CD14-positive monocyte (primary cell): ENCODE measurements at regions not wholly inside any gene's neighbourhood (a gene's known extent, or its start where the extent isn't known, plus 50 kb on each side); places are given as distances from the start of the nearest gene placed in this dataset.

Experiments used
- DNase-seq, 3 donors: peaks; one replicate each; pipeline ENCODE4 v3.0.0-alpha.2; 2011 to 2022
- H2AFZ ChIP-seq: 2 replicates; pipeline ENCODE4 v1.6.0; 2012; ENCODE audit warnings: mild to moderate bottlenecking, low read depth, low read length, inconsistent platforms; ENCODE audit not compliant: insufficient read depth, poor library complexity, severe bottlenecking
- H3K27ac ChIP-seq, 2 donors: 1 replicate in 1 of 2; 2 replicates in 1 of 2; pipeline ENCODE4 v1.5.1; 2012 to 2013; ENCODE audit warnings: low read length in 2 of 2, control low read depth in 1 of 2, inconsistent platforms in 1 of 2, low read depth in 1 of 2, mild to moderate bottlenecking in 1 of 2
- H3K27me3 ChIP-seq, 2 donors: one replicate each; pipeline versions ENCODE4 v1.6.0 to v1.6.1; 2011 to 2013; ENCODE audit warnings: low read length in 2 of 2; ENCODE audit not compliant: control insufficient read depth in 2 of 2, insufficient read depth in 2 of 2
- H3K36me3 ChIP-seq, 2 donors: replicated peaks in 1 of 2; 1 replicate in 1 of 2; 2 replicates in 1 of 2; pipeline versions ENCODE4 v1.5.1 to v1.6.1; 2012 to 2013; ENCODE audit warnings: low read length in 2 of 2, control low read depth in 1 of 2, inconsistent platforms in 1 of 2, mild to moderate bottlenecking in 1 of 2; ENCODE audit not compliant: insufficient read depth in 2 of 2, control insufficient read depth in 1 of 2
- H3K4me1 ChIP-seq, 2 donors: 1 replicate in 1 of 2; 2 replicates in 1 of 2; pipeline versions ENCODE4 v1.5.1 to v1.6.1; 2012 to 2013; ENCODE audit warnings: low read length in 2 of 2, control low read depth in 1 of 2, inconsistent platforms in 1 of 2, mild to moderate bottlenecking in 1 of 2, moderate library complexity in 1 of 2; ENCODE audit not compliant: insufficient read depth in 2 of 2, control insufficient read depth in 1 of 2
- H3K4me2 ChIP-seq: replicated peaks from 2 replicates; pipeline ENCODE3; 2012; ENCODE audit warnings: low read length, moderate library complexity, mild to moderate bottlenecking; ENCODE audit not compliant: poor library complexity, severe bottlenecking; ENCODE audit errors: extremely low read depth
- H3K4me3 ChIP-seq, 3 experiments: fragments of 200-600 bp in 1 of 3; sonication (generic) in 1 of 3; replicated peaks in 1 of 3; 1 replicate in 2 of 3; 2 replicates in 1 of 3; pipeline ENCODE4 v1.5.1; 2011 to 2013; ENCODE audit warnings: low read length in 3 of 3, mild to moderate bottlenecking in 3 of 3, control low read depth in 2 of 3, low read depth in 2 of 3, inconsistent platforms in 1 of 3, moderate library complexity in 1 of 3
- H3K79me2 ChIP-seq: 2 replicates; pipeline ENCODE4 v1.6.0; 2012; ENCODE audit warnings: mild to moderate bottlenecking, control low read depth, inconsistent platforms, low read length, moderate library complexity; ENCODE audit not compliant: insufficient read depth
- H3K9ac ChIP-seq: 2 replicates; pipeline ENCODE4 v1.6.0; 2017; ENCODE audit warnings: low read length, mild to moderate bottlenecking; ENCODE audit not compliant: insufficient read depth, poor library complexity, severe bottlenecking
- H3K9me3 ChIP-seq, 2 donors: replicated peaks in 1 of 2; 1 replicate in 1 of 2; 2 replicates in 1 of 2; pipeline versions ENCODE4 v1.5.1 to v1.6.1; 2012 to 2013; ENCODE audit warnings: low read length in 2 of 2, control low read depth in 1 of 2; ENCODE audit not compliant: control insufficient read depth in 1 of 2, insufficient read depth in 1 of 2
- H4K20me1 ChIP-seq: 2 replicates; pipeline ENCODE4 v1.6.0; 2012; ENCODE audit warnings: mild to moderate bottlenecking, low read length, control low read depth, moderate library complexity; ENCODE audit not compliant: insufficient read depth
- H3K27ac Mint-ChIP-seq, 7 donors: one replicate each; pipeline ENCODE4 v1.8.0; 2020; ENCODE audit warnings: mild to moderate bottlenecking in 7 of 7, mixed read lengths in 7 of 7, moderate library complexity in 6 of 7, inconsistent platforms in 2 of 7
- H3K27me3 Mint-ChIP-seq, 3 donors: one replicate each; pipeline ENCODE4 v1.8.0; 2021 to 2022; ENCODE audit warnings: low read depth in 3 of 3, mild to moderate bottlenecking in 3 of 3, mixed read lengths in 3 of 3, moderate library complexity in 3 of 3, inconsistent platforms in 1 of 3
- H3K36me3 Mint-ChIP-seq, 2 donors: one replicate each; pipeline ENCODE4 v1.8.0; 2020; ENCODE audit warnings: mixed read lengths in 2 of 2, inconsistent platforms in 1 of 2, mild to moderate bottlenecking in 1 of 2
- H3K4me1 Mint-ChIP-seq: one replicate; pipeline ENCODE4 v1.8.0; 2020; ENCODE audit warnings: mild to moderate bottlenecking, mixed read lengths
- H3K4me3 Mint-ChIP-seq, 2 donors: one replicate each; pipeline ENCODE4 v1.8.0; 2020; ENCODE audit warnings: mild to moderate bottlenecking in 2 of 2, mixed read lengths in 2 of 2, moderate library complexity in 1 of 2
- H3K9me3 Mint-ChIP-seq, 7 donors: one replicate each; pipeline ENCODE4 v1.8.0; 2020 to 2022; ENCODE audit warnings: mixed read lengths in 7 of 7, mild to moderate bottlenecking in 6 of 7, moderate library complexity in 6 of 7, inconsistent platforms in 2 of 7
- CTCF ChIP-seq: fragments of 200-600 bp; IDR thresholded peaks from one replicate; pipeline ENCODE4 v1.8.0; 2022; ENCODE audit warnings: antibody characterized with exemption, mild to moderate bottlenecking
- WGBS: methylation state at CpG from one replicate; pipeline ENCODE4 v1.1.5; 2013; ENCODE audit warnings: missing lambda C conversion rate; ENCODE audit not compliant: insufficient coverage; 5-methylcytosine and 5-hydroxymethylcytosine counted together
- intact Hi-C, 2 donors: fragments of 100-400 bp; cut with micrococcal nuclease; formaldehyde crosslinking; loops; one replicate each; pipeline versions ENCODE4 v1.15.0 to v1.15.1; 2023

DNA sequence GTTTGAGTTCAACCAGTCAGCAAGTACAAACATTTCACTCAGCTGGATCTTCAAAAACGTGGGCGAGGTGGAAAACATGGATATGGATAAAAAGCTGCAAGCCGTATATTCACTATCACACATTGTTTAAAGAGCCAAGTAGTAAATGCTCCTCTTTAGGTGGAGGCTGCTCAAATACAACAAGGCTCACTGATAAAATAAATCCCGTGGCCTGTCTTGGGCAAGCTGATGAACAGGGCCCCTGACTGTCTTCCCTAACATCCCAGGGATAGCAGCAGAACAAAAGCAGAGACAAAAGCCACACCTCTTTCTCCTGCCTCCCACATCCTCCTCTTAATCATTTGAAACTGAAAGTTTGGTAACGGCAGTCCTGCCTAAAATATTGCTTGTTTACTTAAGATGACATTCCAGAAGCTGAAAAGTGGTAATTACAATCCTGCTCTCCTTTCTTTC is 357.7 kb downstream of the TTLL7 start:
- Histone ChIP-seq H3K27me3 (no peaks in the 10 kb centered on the region), H3K36me3 (no peaks in the 10 kb centered on the region), H4K20me1 (no peaks in the 10 kb centered on the region), H3K9me3 (no peaks in the 10 kb centered on the region), H3K27ac (no peak overlapping the region), H2AFZ (no peak overlapping the region), H3K79me2 (no peaks in the 10 kb centered on the region), H3K4me2 (no peak overlapping the region), H3K4me3 (no peak overlapping the region), H3K9ac (no peak overlapping the region), H3K4me1 (no peaks in the 10 kb centered on the region)
- Mint-ChIP-seq H3K4me1 (no peaks in the 10 kb centered on the region), H3K36me3 (no peaks in the 10 kb centered on the region), H3K4me3 (no peak overlapping the region), H3K27ac (no peak overlapping the region), H3K27me3 (peaks cover 0 to 1% (median 0%) of the 10 kb centered on the region in 3 donors), H3K9me3 (peaks cover 0 to 7% (median 2%) of the 10 kb centered on the region in 7 donors)
- TF ChIP-seq CTCF = no peak
- no peak for DNase-seq
- 17% methylated on average over 2 of the region's 5 CpGs for WGBS
- intact Hi-C loops = no loop called here

GRCh38 chr1:83639785-83640184 is 359.1 kb downstream of the TTLL7 start:
- Histone ChIP-seq H3K27me3 (no peaks in the 10 kb centered on the region), H3K79me2 (no peaks in the 10 kb centered on the region), H3K9me3 (no peaks in the 10 kb centered on the region), H3K4me2 (no peak overlapping the region), H2AFZ (no peak overlapping the region), H3K36me3 (no peaks in the 10 kb centered on the region), H3K4me1 (no peaks in the 10 kb centered on the region), H3K27ac (no peak overlapping the region), H3K4me3 (no peak overlapping the region), H3K9ac (no peak overlapping the region), H4K20me1 (no peaks in the 10 kb centered on the region)
- DNase-seq = no peak
- intact Hi-C loops = no loop called here
- Mint-ChIP-seq H3K27ac (no peak overlapping the region), H3K36me3 (no peaks in the 10 kb centered on the region), H3K27me3 (peaks cover 0 to 1% (median 0%) of the 10 kb centered on the region in 3 donors), H3K4me1 (no peaks in the 10 kb centered on the region), H3K4me3 (no peak overlapping the region), H3K9me3 (peaks cover 0 to 8% (median 2%) of the 10 kb centered on the region in 7 donors)
- no peak for TF ChIP-seq CTCF
- no CpG with 5 or more reads among the region's 3 CpGs for WGBS
